ENCODE measurements at regions not wholly inside any gene's neighbourhood (a gene's known extent, or its start where the extent isn't known, plus 50 kb on each side); places are given as distances from the start of the nearest gene placed in this dataset.

- H3K9ac ChIP-seq, result no peak overlapping the region
- no peaks in the 10 kb centered on the region for H3K4me1 ChIP-seq
- H3K4me3 ChIP-seq (ENCODE audit: low read depth, low read length), result no peak overlapping the region
- no peaks in the 10 kb centered on the region for H3K9me3 ChIP-seq (ENCODE audit: control insufficient read depth, low read length)
- TF ChIP-seq CTCF (IDR thresholded peaks at IDR 0.05), result no peak
- no peaks in the 10 kb centered on the region for H3K36me3 ChIP-seq (ENCODE audit: control insufficient read depth, insufficient read depth, low read length)
- H2AFZ ChIP-seq, result no peak overlapping the region
- H3K79me2 ChIP-seq, result no peaks in the 10 kb centered on the region
- H3K27ac ChIP-seq, result no peak overlapping the region
- H3K27me3 ChIP-seq (ENCODE audit: control insufficient read depth, insufficient read depth, low read length), result peaks cover 5% of the 10 kb centered on the region
- no peak overlapping the region for H3K4me2 ChIP-seq (ENCODE audit: low read length)
Observed at GRCh38 chr2:175872721-175873120, 129.3 kb downstream of the LNPK start.

- no peak overlapping the region for H3K27ac ChIP-seq
- no peaks in the 10 kb centered on the region for H3K9me3 ChIP-seq (ENCODE audit: control insufficient read depth, low read length)
- peaks cover 5% of the 10 kb centered on the region for H3K27me3 ChIP-seq (ENCODE audit: control insufficient read depth, insufficient read depth, low read length)
- no peaks in the 10 kb centered on the region for H3K36me3 ChIP-seq (ENCODE audit: control insufficient read depth, insufficient read depth, low read length)
- no peak for TF ChIP-seq CTCF (IDR thresholded peaks at IDR 0.05)
- H3K79me2 ChIP-seq, result no peaks in the 10 kb centered on the region
- no peaks in the 10 kb centered on the region for H3K4me1 ChIP-seq
- H2AFZ ChIP-seq, result no peak overlapping the region
- no peak overlapping the region for H3K9ac ChIP-seq
- H3K4me3 ChIP-seq (ENCODE audit: low read depth, low read length), result no peak overlapping the region
- H3K4me2 ChIP-seq (ENCODE audit: low read length), result no peak overlapping the region
Observed at GRCh38 chr2:175872005-175872348, 130.1 kb downstream of the LNPK start.

DNA sequence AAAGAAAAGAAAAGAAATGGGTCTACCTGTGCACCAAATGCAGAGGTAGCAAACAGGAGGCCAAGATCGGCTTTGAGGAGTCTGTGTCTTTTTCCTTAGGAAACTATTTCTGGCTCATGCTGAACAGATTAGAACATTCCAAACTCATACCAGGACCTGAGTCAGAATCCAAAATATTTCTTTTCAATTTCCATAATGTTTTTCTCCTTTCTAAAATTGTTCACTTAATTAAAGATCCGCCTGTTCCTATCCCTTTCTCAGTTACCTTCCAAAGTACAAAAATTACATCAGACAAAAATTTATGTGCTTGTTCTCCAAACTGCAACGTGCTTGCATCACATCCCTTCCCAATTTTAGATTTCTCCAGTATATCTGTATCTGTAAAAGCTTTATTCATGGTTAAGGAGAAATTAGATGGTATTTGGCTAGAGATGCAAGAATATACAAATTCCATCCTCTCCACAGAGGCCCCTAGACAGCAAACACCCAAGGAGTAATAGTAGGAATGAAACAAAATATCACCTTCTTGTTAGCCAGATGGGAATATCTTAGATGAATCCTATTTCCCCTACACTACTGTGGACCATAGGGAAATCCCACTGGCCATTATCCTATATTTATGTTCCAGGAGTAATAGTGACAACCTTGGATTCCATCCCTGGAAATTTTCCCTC lies 130.6 kb downstream of the LNPK start:
- no peaks in the 10 kb centered on the region for H3K9me3 ChIP-seq (ENCODE audit: control insufficient read depth, low read length)
- peaks cover 5% of the 10 kb centered on the region for H3K27me3 ChIP-seq (ENCODE audit: control insufficient read depth, insufficient read depth, low read length)
- no peak overlapping the region for H3K27ac ChIP-seq
- no peaks in the 10 kb centered on the region for H3K36me3 ChIP-seq (ENCODE audit: control insufficient read depth, insufficient read depth, low read length)
- H3K79me2 ChIP-seq, result no peaks in the 10 kb centered on the region
- H2AFZ ChIP-seq, result no peak overlapping the region
- no peaks in the 10 kb centered on the region for H3K4me1 ChIP-seq
- no peak overlapping the region for H3K9ac ChIP-seq
- no peak for TF ChIP-seq CTCF (IDR thresholded peaks at IDR 0.05)
- H3K4me3 ChIP-seq (ENCODE audit: low read depth, low read length), result no peak overlapping the region
- H3K4me2 ChIP-seq (ENCODE audit: low read length), result no peak overlapping the region

DNA sequence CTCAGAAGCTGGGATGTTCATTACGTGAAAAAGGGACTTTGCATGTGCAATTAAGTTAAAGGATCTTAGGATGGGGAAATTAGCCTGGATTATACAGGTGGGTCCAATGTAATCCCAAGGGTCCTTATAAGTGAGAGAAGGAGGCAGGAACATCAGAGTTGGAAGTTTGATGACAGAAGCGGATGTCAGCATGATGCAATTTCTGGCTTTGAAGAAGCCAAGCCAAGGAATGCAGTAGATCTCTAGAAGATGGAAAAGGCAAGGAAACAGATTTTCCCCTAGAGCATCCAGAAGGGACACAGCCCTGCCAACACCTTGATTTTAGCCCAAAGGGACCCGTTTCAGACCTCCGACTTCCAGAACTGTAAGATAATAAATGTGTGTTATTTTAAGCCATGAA lies 136.4 kb downstream of the LNPK start:
- Histone ChIP-seq H3K4me2 (ENCODE audit: low read length) (no peak overlapping the region), H2AFZ (no peak overlapping the region), H3K9ac (no peak overlapping the region), H3K4me1 (no peaks in the 10 kb centered on the region), H3K79me2 (no peaks in the 10 kb centered on the region), H3K36me3 (ENCODE audit: control insufficient read depth, insufficient read depth, low read length) (no peaks in the 10 kb centered on the region), H3K27me3 (ENCODE audit: control insufficient read depth, insufficient read depth, low read length) (no peaks in the 10 kb centered on the region), H3K9me3 (ENCODE audit: control insufficient read depth, low read length) (no peaks in the 10 kb centered on the region), H3K4me3 (ENCODE audit: low read depth, low read length) (no peak overlapping the region), H3K27ac (no peak overlapping the region)
- TF ChIP-seq CTCF (IDR thresholded peaks at IDR 0.05), result no peak

GRCh38 chr2:175864137-175864850 lies 137.8 kb downstream of the LNPK start:
- H3K79me2 ChIP-seq, result no peaks in the 10 kb centered on the region
- H3K36me3 ChIP-seq (ENCODE audit: control insufficient read depth, insufficient read depth, low read length), result no peaks in the 10 kb centered on the region
- no peak overlapping the region for H3K4me3 ChIP-seq (ENCODE audit: low read depth, low read length)
- no peak overlapping the region for H3K27ac ChIP-seq
- no peaks in the 10 kb centered on the region for H3K9me3 ChIP-seq (ENCODE audit: control insufficient read depth, low read length)
- no peak overlapping the region for H2AFZ ChIP-seq
- no peak overlapping the region for H3K9ac ChIP-seq
- H3K4me2 ChIP-seq (ENCODE audit: low read length), result no peak overlapping the region
- TF ChIP-seq CTCF (IDR thresholded peaks at IDR 0.05), result no peak
- H3K27me3 ChIP-seq (ENCODE audit: control insufficient read depth, insufficient read depth, low read length), result no peaks in the 10 kb centered on the region
- no peaks in the 10 kb centered on the region for H3K4me1 ChIP-seq

Data from parathyroid adenoma (tissue), 2 donors.